ENCODE measurements at regions not wholly inside any gene's neighbourhood (a gene's known extent, or its start where the extent isn't known, plus 50 kb on each side); places are given as distances from the start of the nearest gene placed in this dataset.

- Histone ChIP-seq H3K4me3 (replicated peaks in 1 of 2; ENCODE audit: low read depth in 1 of 2, low read length in 2 of 2) (no peak overlapping the region), H3K9me3 (ENCODE audit: control insufficient read depth in 1 of 2, insufficient read depth in 1 of 2, low read depth in 1 of 2, low read length in 2 of 2) (no peaks in the 10 kb centered on the region), H3K27me3 (ENCODE audit: insufficient read depth, low read length) (no peaks in the 10 kb centered on the region), H3K9me2 (ENCODE audit: insufficient read depth) (no peaks in the 10 kb centered on the region), H2AFZ (ENCODE audit: low read depth, low read length, poor library complexity, severe bottlenecking) (no peak overlapping the region), H3K4me2 (ENCODE audit: low read length) (no peak overlapping the region), H3K9ac (ENCODE audit: low read length) (no peak overlapping the region), H3K79me2 (ENCODE audit: insufficient read depth, low read length) (no peaks in the 10 kb centered on the region), H3K27ac (ENCODE audit: low read depth, low read length) (no peak overlapping the region), H4K20me1 (ENCODE audit: insufficient read depth) (no peaks in the 10 kb centered on the region), H3K36me3 (ENCODE audit: control insufficient read depth in 1 of 2, insufficient read depth in 2 of 2, low read length in 2 of 2) (no peaks in the 10 kb centered on the region), H3K4me1 (ENCODE audit: control insufficient read depth in 1 of 2, insufficient read depth in 2 of 2, low read length in 2 of 2) (no peaks in the 10 kb centered on the region)
- CTCF ChIA-PET, result no interaction called here
- BruUV-seq (replicated peaks), result no TSS peak
- POLR2A ChIA-PET, result no interaction called here
- intact Hi-C loops (cut with micrococcal nuclease), result no loop called here
- RAD21 ChIA-PET (ENCODE audit: low non-redundant PET in 1 of 2, low total read pairs in 2 of 2, uncharacterized antibody in 2 of 2, unreplicated experiment in 2 of 2), result no interaction called here
- ATAC-seq (no peak), DNase-seq (ENCODE audit: low read depth, low spot score) (no peak)
- TF ChIP-seq SRF (IDR thresholded peaks at IDR 0.05; ENCODE audit: low read depth) (no peak), FOSL1 (IDR thresholded peaks at IDR 0.05; ENCODE audit: low read depth) (no peak), YY1 (IDR thresholded peaks at IDR 0.05; ENCODE audit: extremely low read depth, insufficient replicate concordance, low read depth, low read length) (no peak), ELF1 (IDR thresholded peaks at IDR 0.05; ENCODE audit: borderline replicate concordance, low read depth) (no peak)
These were observed 234.0 kb upstream of the SP4 start for GRCh38 chr7:21193895-21194294.

GRCh38 chr7:21194936-21195335 is 232.9 kb upstream of the SP4 start:
- BruUV-seq (replicated peaks), result no TSS peak
- no peaks in the 10 kb centered on the region for H3K79me2 ChIP-seq (ENCODE audit: insufficient read depth, low read length)
- ATAC-seq, result no peak
- no peaks in the 10 kb centered on the region for H3K9me2 ChIP-seq (ENCODE audit: insufficient read depth)
- no peak for DNase-seq (ENCODE audit: low read depth, low spot score)
- no peak overlapping the region for H2AFZ ChIP-seq (ENCODE audit: low read depth, low read length, poor library complexity, severe bottlenecking)
- H3K4me3 ChIP-seq (replicated peaks in 1 of 2; ENCODE audit: low read depth in 1 of 2, low read length in 2 of 2), result no peak overlapping the region
- H3K27ac ChIP-seq (ENCODE audit: low read depth, low read length), result no peak overlapping the region
- no peaks in the 10 kb centered on the region for H3K4me1 ChIP-seq (ENCODE audit: control insufficient read depth in 1 of 2, insufficient read depth in 2 of 2, low read length in 2 of 2)
- no peak overlapping the region for H3K9ac ChIP-seq (ENCODE audit: low read length)
- H3K27me3 ChIP-seq (ENCODE audit: insufficient read depth, low read length), result no peaks in the 10 kb centered on the region
- ChIA-PET CTCF (no interaction called here), RAD21 (ENCODE audit: low non-redundant PET in 1 of 2, low total read pairs in 2 of 2, uncharacterized antibody in 2 of 2, unreplicated experiment in 2 of 2) (no interaction called here), POLR2A (no interaction called here)
- no peaks in the 10 kb centered on the region for H3K9me3 ChIP-seq (ENCODE audit: control insufficient read depth in 1 of 2, insufficient read depth in 1 of 2, low read depth in 1 of 2, low read length in 2 of 2)
- no peaks in the 10 kb centered on the region for H3K36me3 ChIP-seq (ENCODE audit: control insufficient read depth in 1 of 2, insufficient read depth in 2 of 2, low read length in 2 of 2)
- intact Hi-C loops (cut with micrococcal nuclease), result no loop called here
- TF ChIP-seq EZH2 (IDR thresholded peaks at IDR 0.05) (no peak), EZH2phosphoT487 (IDR thresholded peaks at IDR 0.05; ENCODE audit: borderline replicate concordance) (no peak), POLR2A (IDR thresholded peaks at IDR 0.05; ENCODE audit: borderline replicate concordance, extremely low read depth, insufficient read depth, insufficient read length) (no peak), JUND (IDR thresholded peaks at IDR 0.05) (no peak), SP1 (IDR thresholded peaks at IDR 0.05; ENCODE audit: low read depth) (no peak), YY1 (IDR thresholded peaks at IDR 0.05; ENCODE audit: extremely low read depth, insufficient replicate concordance, low read depth, low read length) (no peak), POLR2AphosphoS5 (IDR thresholded peaks at IDR 0.05; ENCODE audit: low read depth, low read length) (no peak), CBX3 (IDR thresholded peaks at IDR 0.05; ENCODE audit: low read depth) (no peak)
- no peak overlapping the region for H3K4me2 ChIP-seq (ENCODE audit: low read length)
- no peaks in the 10 kb centered on the region for H4K20me1 ChIP-seq (ENCODE audit: insufficient read depth)

Measured in HCT116 (cell line).